Central memory CD8-positive, alpha-beta T cell (primary cell): ENCODE measurements at regions not wholly inside any gene's neighbourhood (a gene's known extent, or its start where the extent isn't known, plus 50 kb on each side); places are given as distances from the start of the nearest gene placed in this dataset.
"Not testable (repeated sequence)": the region's sequence is repeated elsewhere in the genome, so short reads cannot be mapped to it uniquely, and the experiment has no call there.

Experiments used
- ATAC-seq: fragments of 150-1000 bp; cut with Tn5 transposase; replicated peaks from 2 replicates; pipeline ENCODE4 v1.10.0; 2022; ENCODE audit warnings: mild to moderate bottlenecking, moderate FRiP score, moderate number of reproducible peaks; ENCODE audit not compliant: poor library complexity, severe bottlenecking; ENCODE audit errors: extremely low read depth
- DNase-seq, 2 donors: peaks; one replicate each; pipeline ENCODE4 v3.0.0; 2021; ENCODE audit warnings: low spot score in 2 of 2
- H3K27ac Mint-ChIP-seq: one replicate; pipeline ENCODE4 v1.8.0; 2022; ENCODE audit warnings: low read depth, mild to moderate bottlenecking, moderate library complexity, mixed read lengths
- H3K27me3 Mint-ChIP-seq: one replicate; pipeline ENCODE4 v1.8.0; 2022; ENCODE audit warnings: mixed read lengths
- H3K36me3 Mint-ChIP-seq: one replicate; pipeline ENCODE4 v1.8.0; 2022; ENCODE audit warnings: mild to moderate bottlenecking, moderate library complexity, mixed read lengths; ENCODE audit not compliant: insufficient read depth
- H3K4me1 Mint-ChIP-seq: one replicate; pipeline ENCODE4 v1.8.0; 2022; ENCODE audit warnings: mixed read lengths
- H3K4me3 Mint-ChIP-seq: one replicate; pipeline ENCODE4 v1.8.0; 2022; ENCODE audit warnings: mild to moderate bottlenecking, moderate library complexity, mixed read lengths
- H3K9me3 Mint-ChIP-seq: one replicate; pipeline ENCODE4 v1.8.0; 2022; ENCODE audit warnings: mixed read lengths

DNA sequence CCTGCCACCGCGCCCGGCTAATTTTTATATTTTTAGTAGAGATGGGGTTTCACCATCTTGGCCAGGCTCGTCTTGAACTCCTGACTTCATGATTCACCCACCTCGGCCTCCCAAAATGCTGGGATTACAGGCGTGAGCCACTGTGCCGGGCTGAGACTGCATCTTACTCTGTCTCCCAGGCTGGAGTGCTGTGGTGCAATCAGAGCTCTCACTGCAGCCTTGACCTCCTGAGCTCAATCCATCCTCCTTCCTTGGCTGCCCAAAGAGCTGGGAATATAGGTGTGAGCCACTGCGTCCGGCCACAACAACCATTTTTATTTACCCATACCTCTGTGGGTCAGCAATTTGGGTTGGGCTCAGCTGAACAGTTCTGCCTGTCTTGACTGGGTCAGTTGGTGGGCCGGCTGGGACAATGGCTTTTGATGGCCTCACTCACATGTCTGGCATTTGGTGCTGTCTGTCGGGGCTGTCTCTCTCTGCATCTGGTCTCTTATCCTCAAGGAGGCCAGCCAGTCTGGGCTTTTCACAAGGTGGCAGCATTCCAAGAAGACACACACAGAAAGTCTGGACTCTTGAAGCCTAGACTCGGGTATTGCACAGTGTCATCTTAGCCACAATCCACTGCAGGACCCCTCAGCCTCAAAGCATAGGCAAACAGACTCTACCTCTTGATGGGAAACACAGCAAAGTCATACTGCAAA, 116.8 kb upstream of the GATA6 start:
- Mint-ChIP-seq H3K27me3 (peaks cover 14% of the 10 kb centered on the region), H3K4me1 (no peaks in the 10 kb centered on the region), H3K4me3 (no peak overlapping the region), H3K27ac (no peak overlapping the region), H3K36me3 (no peaks in the 10 kb centered on the region), H3K9me3 (no peaks in the 10 kb centered on the region)
- DNase-seq = no peak
- ATAC-seq = no peak

DNA sequence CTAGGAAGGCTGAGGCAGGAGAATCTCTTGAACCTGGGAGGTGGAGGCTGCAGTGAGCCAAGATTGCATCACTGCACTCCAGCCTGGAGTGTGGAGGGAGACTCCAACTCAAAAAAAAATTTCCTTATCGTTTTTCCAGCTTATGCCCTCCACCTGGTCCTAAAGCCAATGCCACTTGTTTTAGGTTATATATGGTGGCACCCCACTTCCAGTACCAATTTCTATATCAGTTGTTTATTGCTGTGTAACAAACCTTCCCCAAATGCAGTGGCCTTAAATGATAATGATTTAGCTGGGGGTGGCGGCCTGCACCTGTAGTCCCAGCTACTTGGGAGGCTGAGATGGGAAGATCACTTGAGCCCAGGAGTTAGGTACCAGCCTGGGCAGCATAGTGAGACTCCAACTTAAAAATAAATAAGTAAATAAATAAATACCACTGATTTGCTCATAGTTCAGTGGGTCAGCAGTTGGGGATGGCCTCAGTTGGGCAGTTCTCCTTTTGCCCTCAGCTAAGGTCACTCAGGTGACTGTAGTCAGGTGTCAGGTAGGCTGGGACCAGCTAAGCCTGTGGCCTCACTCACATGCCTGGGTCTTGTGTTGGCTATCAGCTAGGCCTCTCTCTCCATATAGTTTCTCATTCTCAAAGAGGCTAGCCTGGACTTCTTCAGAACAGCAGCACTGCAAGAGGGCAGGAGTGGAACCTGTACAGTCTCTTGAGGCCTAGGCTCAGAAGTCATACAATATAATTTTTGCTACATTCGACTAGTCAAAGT, 113.7 kb upstream of the GATA6 start:
- no peak overlapping the region for H3K4me3 Mint-ChIP-seq
- DNase-seq = no peak
- H3K36me3 Mint-ChIP-seq = no peaks in the 10 kb centered on the region
- peaks cover 14% of the 10 kb centered on the region for H3K27me3 Mint-ChIP-seq
- no peak overlapping the region for H3K27ac Mint-ChIP-seq
- no peaks in the 10 kb centered on the region for H3K4me1 Mint-ChIP-seq
- no peaks in the 10 kb centered on the region for H3K9me3 Mint-ChIP-seq
- ATAC-seq = no peak

GRCh38 chr18:22056950-22057349, 112.4 kb upstream of the GATA6 start:
- H3K27me3 Mint-ChIP-seq = peaks cover 15% of the 10 kb centered on the region
- no peaks in the 10 kb centered on the region for H3K36me3 Mint-ChIP-seq
- H3K4me1 Mint-ChIP-seq = no peaks in the 10 kb centered on the region
- H3K27ac Mint-ChIP-seq = no peak overlapping the region
- ATAC-seq (no peak), DNase-seq (no peak)
- H3K4me3 Mint-ChIP-seq = no peak overlapping the region
- H3K9me3 Mint-ChIP-seq = no peaks in the 10 kb centered on the region

- no peaks in the 10 kb centered on the region for H3K36me3 Mint-ChIP-seq
- ATAC-seq (no peak), DNase-seq (no peak)
- H3K9me3 Mint-ChIP-seq = no peaks in the 10 kb centered on the region
- peaks cover 24% of the 10 kb centered on the region for H3K27me3 Mint-ChIP-seq
- H3K4me1 Mint-ChIP-seq = no peaks in the 10 kb centered on the region
- H3K4me3 Mint-ChIP-seq = no peak overlapping the region
- no peak overlapping the region for H3K27ac Mint-ChIP-seq
Observed at GRCh38 chr18:22057908-22058527, 111.4 kb upstream of the GATA6 start.

GRCh38 chr18:22060361-22060760, 109.0 kb upstream of the GATA6 start:
- DNase-seq = no peak
- H3K36me3 Mint-ChIP-seq = no peaks in the 10 kb centered on the region
- H3K27ac Mint-ChIP-seq = no peak overlapping the region
- H3K4me3 Mint-ChIP-seq = no peak overlapping the region
- H3K9me3 Mint-ChIP-seq = no peaks in the 10 kb centered on the region
- peaks cover 18% of the 10 kb centered on the region for H3K27me3 Mint-ChIP-seq
- no peak for ATAC-seq
- H3K4me1 Mint-ChIP-seq = no peaks in the 10 kb centered on the region

- H3K4me1 Mint-ChIP-seq = no peaks in the 10 kb centered on the region
- no peak overlapping the region for H3K4me3 Mint-ChIP-seq
- H3K27me3 Mint-ChIP-seq = peaks cover 25% of the 10 kb centered on the region
- no peak for ATAC-seq
- no peaks in the 10 kb centered on the region for H3K9me3 Mint-ChIP-seq
- H3K36me3 Mint-ChIP-seq = no peaks in the 10 kb centered on the region
- no peak for DNase-seq
- H3K27ac Mint-ChIP-seq = no peak overlapping the region
Observed at GRCh38 chr18:22063102-22063501, 106.3 kb upstream of the GATA6 start.

- no peak overlapping the region for H3K27ac Mint-ChIP-seq
- no peak overlapping the region for H3K4me3 Mint-ChIP-seq
- H3K9me3 Mint-ChIP-seq = no peaks in the 10 kb centered on the region
- H3K4me1 Mint-ChIP-seq = no peaks in the 10 kb centered on the region
- no peaks in the 10 kb centered on the region for H3K36me3 Mint-ChIP-seq
- no peak for ATAC-seq
- no peak for DNase-seq
- peaks cover 25% of the 10 kb centered on the region for H3K27me3 Mint-ChIP-seq
Observed at GRCh38 chr18:22063672-22064071, 105.7 kb upstream of the GATA6 start.

GRCh38 chr18:22064581-22064980, 104.8 kb upstream of the GATA6 start:
- no peak for ATAC-seq

DNA sequence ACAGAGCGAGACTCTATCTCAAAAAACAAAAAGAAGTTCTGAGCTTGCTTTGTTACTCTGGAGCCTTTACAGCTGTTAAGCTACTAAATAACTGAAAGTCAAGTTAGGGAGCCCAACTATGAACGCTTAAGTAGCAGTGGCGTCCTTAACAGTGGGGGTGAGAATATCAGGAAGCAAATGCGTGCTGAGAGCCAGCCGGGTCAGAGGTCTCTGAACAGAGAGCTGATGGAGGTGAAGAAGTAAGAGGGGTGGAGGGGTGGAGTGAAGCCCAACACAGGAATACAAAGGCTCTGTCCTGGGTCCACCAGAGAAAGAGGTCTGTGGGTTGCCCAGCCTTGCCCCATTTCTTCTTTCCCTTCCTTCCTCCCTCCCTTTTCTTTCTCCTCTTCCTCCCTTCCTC, 104.1 kb upstream of the GATA6 start:
- peaks cover 25% of the 10 kb centered on the region for H3K27me3 Mint-ChIP-seq
- H3K27ac Mint-ChIP-seq = no peak overlapping the region
- DNase-seq (no peak), ATAC-seq (no peak)
- no peaks in the 10 kb centered on the region for H3K9me3 Mint-ChIP-seq
- H3K4me1 Mint-ChIP-seq = no peaks in the 10 kb centered on the region
- no peaks in the 10 kb centered on the region for H3K36me3 Mint-ChIP-seq
- no peak overlapping the region for H3K4me3 Mint-ChIP-seq

More at GRCh38 chr18:22064581-22064980, 104.8 kb upstream of the GATA6 start:
- no peaks in the 10 kb centered on the region for H3K9me3 Mint-ChIP-seq
- no peaks in the 10 kb centered on the region for H3K4me1 Mint-ChIP-seq
- no peak for DNase-seq
- H3K27me3 Mint-ChIP-seq = peaks cover 25% of the 10 kb centered on the region
- no peak overlapping the region for H3K4me3 Mint-ChIP-seq
- H3K36me3 Mint-ChIP-seq = no peaks in the 10 kb centered on the region
- H3K27ac Mint-ChIP-seq = no peak overlapping the region

DNA sequence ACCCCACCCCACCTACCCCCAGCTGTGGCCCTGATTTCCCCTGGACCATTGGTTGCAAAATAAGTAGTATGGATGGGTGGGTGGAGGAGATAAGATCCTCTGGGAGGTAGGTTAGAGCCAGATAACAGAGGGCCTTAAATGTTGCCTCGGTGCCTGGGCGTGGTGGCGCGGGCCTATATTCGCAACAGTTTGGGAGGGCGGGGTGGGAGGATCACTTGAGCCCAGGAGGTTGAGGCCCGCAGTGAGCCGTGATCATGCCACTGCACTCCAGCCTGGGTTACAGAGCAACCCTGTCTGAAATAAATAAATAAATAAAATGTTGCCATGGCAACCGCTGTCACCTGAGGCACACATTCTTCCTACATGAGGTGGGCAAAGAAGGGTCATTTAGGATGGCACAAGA, 103.3 kb upstream of the GATA6 start:
- Mint-ChIP-seq H3K27ac (no peak overlapping the region), H3K4me3 (no peak overlapping the region), H3K36me3 (no peaks in the 10 kb centered on the region), H3K9me3 (no peaks in the 10 kb centered on the region), H3K27me3 (peaks cover 25% of the 10 kb centered on the region), H3K4me1 (no peaks in the 10 kb centered on the region)
- DNase-seq (no peak), ATAC-seq (no peak)

DNA sequence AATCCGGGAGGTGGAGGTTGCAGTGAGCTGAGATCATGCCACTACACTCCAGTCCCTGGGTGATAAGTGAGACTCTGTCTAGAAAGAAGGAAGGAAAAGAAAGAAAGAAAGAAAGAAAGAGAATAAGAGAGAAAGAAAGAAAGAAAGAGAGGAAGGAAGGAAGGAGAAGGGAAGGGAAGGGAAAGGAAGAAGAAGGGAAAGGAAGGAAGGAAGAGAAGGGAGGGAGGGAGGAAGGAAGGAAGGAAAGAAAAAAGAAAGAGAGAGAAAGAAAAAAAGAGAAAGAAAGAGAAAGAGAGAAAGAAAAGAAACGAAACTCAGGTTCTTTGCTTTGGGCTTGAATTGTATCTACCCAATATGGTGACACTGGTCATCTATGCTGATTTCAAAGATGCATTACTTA, 102.3 kb upstream of the GATA6 start:
- ATAC-seq = no peak
- DNase-seq = no peak
- no peaks in the 10 kb centered on the region for H3K36me3 Mint-ChIP-seq
- no peak overlapping the region for H3K4me3 Mint-ChIP-seq
- no peaks in the 10 kb centered on the region for H3K9me3 Mint-ChIP-seq
- H3K27me3 Mint-ChIP-seq = peaks cover 22% of the 10 kb centered on the region
- H3K27ac Mint-ChIP-seq = no peak overlapping the region
- no peaks in the 10 kb centered on the region for H3K4me1 Mint-ChIP-seq

DNA sequence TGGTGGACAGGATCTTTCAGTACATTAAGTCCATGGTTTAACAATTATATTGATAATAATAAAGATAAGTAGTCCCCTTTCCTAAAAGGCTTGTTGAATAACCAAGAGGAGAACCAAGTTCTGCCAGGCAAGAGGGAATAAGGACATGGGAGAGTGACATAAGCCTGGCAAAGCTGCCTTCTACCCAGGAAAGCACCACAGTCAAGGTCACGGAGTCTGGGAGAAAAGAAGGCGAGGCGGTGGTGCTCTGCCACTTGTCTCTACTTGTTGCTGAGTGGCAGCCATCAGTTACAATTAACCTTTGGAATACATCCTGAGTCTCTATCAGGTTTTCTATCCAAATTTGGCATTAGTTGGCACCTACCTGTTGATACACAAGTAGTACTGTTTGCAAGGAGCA, 101.7 kb upstream of the GATA6 start:
- DNase-seq = no peak

DNA sequence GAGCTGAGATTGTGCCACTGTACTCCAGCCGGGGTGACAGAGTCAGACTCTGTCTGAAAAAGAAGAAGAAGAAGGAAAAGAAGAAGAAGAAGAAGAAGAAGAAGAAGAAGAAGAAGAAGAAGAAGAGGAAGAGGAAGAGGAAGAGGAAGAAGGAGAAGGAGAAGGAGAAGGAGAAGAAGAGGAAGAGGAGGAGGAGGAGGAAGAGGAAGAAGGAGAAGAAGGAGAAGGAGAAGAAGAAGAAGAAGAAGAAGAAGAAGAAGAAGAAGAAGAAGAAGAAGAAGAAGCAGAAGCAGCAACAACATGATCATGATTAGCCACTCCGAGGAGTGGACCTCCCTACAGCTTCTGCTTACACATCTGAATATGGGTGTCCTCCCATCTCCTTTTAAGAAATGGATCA, 100.6 kb upstream of the GATA6 start:
- not testable (repeated sequence) for ATAC-seq, H3K36me3 Mint-ChIP-seq, H3K27ac Mint-ChIP-seq, H3K4me1 Mint-ChIP-seq, H3K4me3 Mint-ChIP-seq, DNase-seq, H3K9me3 Mint-ChIP-seq
- H3K27me3 Mint-ChIP-seq = peaks cover 15% of the 10 kb centered on the region

More for the DNA sequence above, 101.7 kb upstream of the GATA6 start:
- Mint-ChIP-seq H3K27me3 (peaks cover 16% of the 10 kb centered on the region), H3K36me3 (no peaks in the 10 kb centered on the region), H3K27ac (no peak overlapping the region), H3K9me3 (no peaks in the 10 kb centered on the region), H3K4me1 (no peaks in the 10 kb centered on the region), H3K4me3 (no peak overlapping the region)
- ATAC-seq = no peak
